Tibial nerve (tissue), 4 donors: ENCODE measurements at regions not wholly inside any gene's neighbourhood (a gene's known extent, or its start where the extent isn't known, plus 50 kb on each side); places are given as distances from the start of the nearest gene placed in this dataset.

Experiments used
- DNase-seq, 2 donors: peaks; one replicate each; pipeline ENCODE4 v3.0.0-alpha.2; 2019; ENCODE audit warnings: low spot score in 2 of 2
- H3K27ac ChIP-seq, 4 donors: fragments of 200-600 bp; sonication (generic) in 3 of 4; one replicate each; pipeline ENCODE4 v1.5.1; 2017 to 2019; ENCODE audit warnings: mild to moderate bottlenecking in 1 of 4
- H3K27me3 ChIP-seq, 2 donors: fragments of 200-600 bp; sonication (generic) in 1 of 2; one replicate each; pipeline versions ENCODE4 v1.5.1 to v1.6.0; 2017 to 2019
- H3K36me3 ChIP-seq, 3 donors: fragments of 200-600 bp; sonication (generic); one replicate each; pipeline ENCODE4 v1.5.1; 2018 to 2019
- H3K4me1 ChIP-seq, 4 donors: fragments of 200-600 bp; sonication (generic) in 3 of 4; one replicate each; pipeline ENCODE4 v1.5.1; 2017 to 2019
- H3K4me3 ChIP-seq, 4 donors: fragments of 200-600 bp; sonication (generic) in 3 of 4; one replicate each; pipeline ENCODE4 v1.5.1; 2017 to 2019; ENCODE audit warnings: mild to moderate bottlenecking in 1 of 4, moderate library complexity in 1 of 4
- H3K9me3 ChIP-seq, 4 donors: fragments of 200-600 bp; sonication (generic) in 3 of 4; one replicate each; pipeline ENCODE4 v1.5.1; 2017 to 2019
- EP300 ChIP-seq, 2 donors: sonication (generic); formaldehyde crosslinking; IDR thresholded peaks; one replicate each; pipeline ENCODE4 v1.6.1; 2017; ENCODE audit warnings: antibody characterized with exemption in 2 of 2, mild to moderate bottlenecking in 1 of 2
- POLR2A ChIP-seq, 2 donors: fragments of 450-650 bp; IDR thresholded peaks; one replicate each; pipeline ENCODE4 v1.6.1; 2017; ENCODE audit warnings: antibody characterized with exemption in 2 of 2, mild to moderate bottlenecking in 2 of 2, moderate library complexity in 2 of 2
- WGBS, 2 donors: methylation state at CpG; one replicate each; pipeline ENCODE4 v1.1.5; 2018; 5-methylcytosine and 5-hydroxymethylcytosine counted together
- TF ChIP-seq, protein P1 (sequence below), 5 experiments: fragments of 200-600 bp in 3 of 5; fragments of 450-650 bp in 2 of 5; sonication (generic) in 3 of 5; IDR thresholded peaks; one replicate each; pipeline ENCODE4 v1.5.1; 2016 to 2019; ENCODE audit warnings: antibody characterized with exemption in 5 of 5, mild to moderate bottlenecking in 3 of 5, moderate library complexity in 2 of 5

GRCh38 chr16:86863609-86864008 lies 285.3 kb downstream of the FOXL1 start:
- no peak for DNase-seq
- Histone ChIP-seq H3K27ac (no peak overlapping the region), H3K27me3 (peaks cover 0 to under 1% of the 10 kb centered on the region in 2 donors)

GRCh38 chr16:86864586-86864985 lies 286.2 kb downstream of the FOXL1 start:
- WGBS, 2 donors: 95 to 97% methylated on average over 6 of the region's 6 CpGs
- no peak overlapping the region for H3K27ac ChIP-seq
- no peaks in the 10 kb centered on the region for H3K36me3 ChIP-seq
- H3K4me1 ChIP-seq: no peaks in the 10 kb centered on the region
- TF ChIP-seq, protein P1, sequence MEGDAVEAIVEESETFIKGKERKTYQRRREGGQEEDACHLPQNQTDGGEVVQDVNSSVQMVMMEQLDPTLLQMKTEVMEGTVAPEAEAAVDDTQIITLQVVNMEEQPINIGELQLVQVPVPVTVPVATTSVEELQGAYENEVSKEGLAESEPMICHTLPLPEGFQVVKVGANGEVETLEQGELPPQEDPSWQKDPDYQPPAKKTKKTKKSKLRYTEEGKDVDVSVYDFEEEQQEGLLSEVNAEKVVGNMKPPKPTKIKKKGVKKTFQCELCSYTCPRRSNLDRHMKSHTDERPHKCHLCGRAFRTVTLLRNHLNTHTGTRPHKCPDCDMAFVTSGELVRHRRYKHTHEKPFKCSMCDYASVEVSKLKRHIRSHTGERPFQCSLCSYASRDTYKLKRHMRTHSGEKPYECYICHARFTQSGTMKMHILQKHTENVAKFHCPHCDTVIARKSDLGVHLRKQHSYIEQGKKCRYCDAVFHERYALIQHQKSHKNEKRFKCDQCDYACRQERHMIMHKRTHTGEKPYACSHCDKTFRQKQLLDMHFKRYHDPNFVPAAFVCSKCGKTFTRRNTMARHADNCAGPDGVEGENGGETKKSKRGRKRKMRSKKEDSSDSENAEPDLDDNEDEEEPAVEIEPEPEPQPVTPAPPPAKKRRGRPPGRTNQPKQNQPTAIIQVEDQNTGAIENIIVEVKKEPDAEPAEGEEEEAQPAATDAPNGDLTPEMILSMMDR (IDR thresholded peaks at IDR 0.05): no peak
- H3K4me3 ChIP-seq: no peak overlapping the region
- DNase-seq: no peak
- no peaks in the 10 kb centered on the region for H3K9me3 ChIP-seq
- H3K27me3 ChIP-seq: peaks cover 0 to 10% of the 10 kb centered on the region in 2 donors

More at GRCh38 chr16:86863609-86864008, 285.3 kb downstream of the FOXL1 start:
- WGBS, 2 donors: 87 to 90% methylated on average over 7 of the region's 7 CpGs
- no peak overlapping the region for H3K4me3 ChIP-seq
- TF ChIP-seq, protein P1 (IDR thresholded peaks at IDR 0.05): no peak
- no peak for TF ChIP-seq EP300 (IDR thresholded peaks at IDR 0.05)
- TF ChIP-seq POLR2A (IDR thresholded peaks at IDR 0.05): no peak
- H3K36me3 ChIP-seq: no peaks in the 10 kb centered on the region
- no peaks in the 10 kb centered on the region for H3K9me3 ChIP-seq
- H3K4me1 ChIP-seq: peaks cover 0 to 3% (median 0%) of the 10 kb centered on the region in 4 donors

DNA sequence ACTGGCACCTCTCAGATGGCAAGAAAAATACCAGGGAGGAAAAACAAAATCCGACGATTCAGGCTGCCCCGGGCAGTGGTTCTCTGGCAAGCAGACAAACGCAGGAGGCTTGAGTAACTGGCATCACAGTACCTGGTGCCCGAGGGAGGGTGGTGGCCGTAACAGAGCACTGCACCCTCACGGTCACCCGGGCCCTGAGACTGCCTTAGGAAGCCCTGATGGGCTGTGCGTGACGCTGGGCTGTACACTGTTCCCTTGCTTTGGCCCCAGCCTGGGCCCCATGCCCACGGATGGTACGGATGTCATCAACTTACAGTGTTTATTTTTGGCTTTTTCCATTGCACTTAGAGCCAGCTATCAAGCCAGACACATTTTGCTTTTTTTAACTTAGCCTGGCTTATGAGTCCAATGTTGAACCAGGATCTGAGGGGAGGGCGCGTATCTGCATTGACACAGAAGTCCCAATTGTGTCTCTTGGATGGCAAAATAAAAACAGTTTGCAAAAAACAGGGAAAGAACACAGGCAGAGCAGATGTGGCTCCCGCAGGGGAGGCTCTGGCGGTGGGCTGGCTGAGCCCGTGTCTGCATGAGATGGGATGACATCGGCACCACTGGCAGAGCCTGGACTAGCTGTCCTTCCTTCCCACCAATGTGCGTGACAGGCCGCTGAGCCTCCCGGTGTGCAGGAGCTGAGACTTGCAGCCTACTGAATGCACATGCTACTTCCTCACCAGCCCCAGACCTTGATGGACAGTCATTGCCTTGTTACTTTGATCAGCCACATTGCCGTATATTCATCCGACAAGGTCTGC lies 287.7 kb downstream of the FOXL1 start:
- no peak overlapping the region for H3K4me3 ChIP-seq
- no peaks in the 10 kb centered on the region for H3K9me3 ChIP-seq
- no peak for TF ChIP-seq EP300 (IDR thresholded peaks at IDR 0.05)
- TF ChIP-seq, protein P1 (IDR thresholded peaks at IDR 0.05): no peak
- TF ChIP-seq POLR2A (IDR thresholded peaks at IDR 0.05): no peak
- DNase-seq: no peak
- no peaks in the 10 kb centered on the region for H3K36me3 ChIP-seq
- no peaks in the 10 kb centered on the region for H3K4me1 ChIP-seq
- H3K27me3 ChIP-seq: peaks cover 0 to 24% of the 10 kb centered on the region in 2 donors
- no peak overlapping the region for H3K27ac ChIP-seq
- 65 to 67% methylated on average over 21 to 23 of the region's 23 CpGs for WGBS, 2 donors

DNA sequence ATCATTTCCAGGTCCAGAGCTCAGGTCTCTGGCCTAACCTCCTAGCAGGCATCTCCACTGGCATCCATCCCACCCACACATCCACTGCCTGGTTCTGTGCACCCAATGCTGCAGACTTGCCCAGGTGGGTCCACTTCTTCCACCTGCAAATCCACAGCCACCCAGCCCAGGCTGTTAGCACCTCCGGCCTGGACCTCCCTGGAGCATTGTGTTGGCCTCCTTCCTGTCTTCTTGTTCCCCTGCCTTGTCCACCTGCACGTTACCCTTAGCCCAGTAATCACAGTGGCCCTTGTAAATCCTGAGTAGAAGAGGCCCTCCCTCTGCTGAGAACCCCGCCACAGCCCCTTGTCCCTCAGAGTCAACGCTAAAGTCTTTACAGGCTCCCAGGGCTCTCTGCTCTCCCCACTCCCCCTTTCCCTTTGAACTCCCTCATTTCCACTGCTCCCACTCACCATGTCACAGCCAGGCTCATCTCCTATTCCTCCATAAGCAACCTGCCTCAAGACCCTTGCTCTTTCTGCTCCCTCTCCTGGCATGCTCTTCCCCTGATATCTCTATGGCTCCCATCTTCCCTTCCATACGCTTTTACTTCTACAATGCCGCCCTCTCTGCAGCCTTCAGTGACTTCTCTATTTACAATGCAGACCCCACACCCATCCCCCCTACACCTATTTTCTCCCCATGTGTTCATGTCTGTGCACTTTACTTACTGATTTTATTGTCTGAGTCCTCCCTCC lies 288.8 kb downstream of the FOXL1 start:
- H3K27me3 ChIP-seq: peaks cover 0 to 24% of the 10 kb centered on the region in 2 donors
- no peaks in the 10 kb centered on the region for H3K9me3 ChIP-seq
- WGBS, 2 donors: 96 to 97% methylated on average over 6 of the region's 6 CpGs
- TF ChIP-seq, protein P1 (IDR thresholded peaks at IDR 0.05): no peak
- TF ChIP-seq EP300 (IDR thresholded peaks at IDR 0.05) (no peak), POLR2A (IDR thresholded peaks at IDR 0.05) (no peak)
- H3K4me3 ChIP-seq: no peak overlapping the region
- H3K27ac ChIP-seq: no peak overlapping the region
- DNase-seq: no peak
- no peaks in the 10 kb centered on the region for H3K4me1 ChIP-seq
- H3K36me3 ChIP-seq: no peaks in the 10 kb centered on the region

GRCh38 chr16:86868070-86868469 lies 289.7 kb downstream of the FOXL1 start:
- peaks cover 0 to 6% (median 0%) of the 10 kb centered on the region in 4 donors for H3K9me3 ChIP-seq
- WGBS, 2 donors: 64 to 65% methylated on average over 12 of the region's 12 CpGs
- H3K27me3 ChIP-seq: peaks cover 0 to 24% of the 10 kb centered on the region in 2 donors
- no peaks in the 10 kb centered on the region for H3K36me3 ChIP-seq
- H3K4me1 ChIP-seq: no peaks in the 10 kb centered on the region
- DNase-seq: no peak
- TF ChIP-seq POLR2A (IDR thresholded peaks at IDR 0.05) (no peak), EP300 (IDR thresholded peaks at IDR 0.05) (no peak)
- TF ChIP-seq, protein P1 (IDR thresholded peaks at IDR 0.05): no peak
- no peak overlapping the region for H3K4me3 ChIP-seq
- H3K27ac ChIP-seq: no peak overlapping the region
